GM23338 (cell line): ENCODE measurements at regions not wholly inside any gene's neighbourhood (a gene's known extent, or its start where the extent isn't known, plus 50 kb on each side); places are given as distances from the start of the nearest gene placed in this dataset.

Source experiments
- ATAC-seq: fragments of 200-7000 bp; cut with Tn5 transposase; 3 replicates; pipeline ENCODE4 v1.9.1; 2020
- DNase-seq: peaks from one replicate; pipeline ENCODE4 v3.0.0-alpha.2; 2015; ENCODE audit warnings: low spot score
- H2AFZ ChIP-seq: fragments of 200-600 bp; sonication (generic); 2 replicates; pipeline ENCODE4 v1.8.0; 2016; ENCODE audit warnings: antibody characterized with exemption, mild to moderate bottlenecking, moderate library complexity
- H3F3A ChIP-seq: fragments of 200-600 bp; sonication (generic); replicated peaks from 2 replicates; pipeline ENCODE4 v1.8.0; 2017; ENCODE audit warnings: antibody characterized with exemption, mixed run types, low read depth
- H3K27ac ChIP-seq: fragments of 200-600 bp; sonication (generic); 2 replicates; pipeline ENCODE4 v1.6.1; 2016; ENCODE audit warnings: low read depth
- H3K27me3 ChIP-seq: fragments of 200-600 bp; sonication (generic); 2 replicates; pipeline ENCODE4 v1.8.0; 2016; ENCODE audit warnings: mild to moderate bottlenecking, mixed run types, moderate library complexity; ENCODE audit not compliant: insufficient read depth
- H3K36me3 ChIP-seq: fragments of 200-600 bp; sonication (generic); 2 replicates; pipeline ENCODE4 v1.8.0; 2016; ENCODE audit warnings: mild to moderate bottlenecking; ENCODE audit not compliant: insufficient read depth
- H3K4me1 ChIP-seq: fragments of 200-600 bp; sonication (generic); 2 replicates; pipeline ENCODE4 v1.8.0; 2016; ENCODE audit warnings: mild to moderate bottlenecking, moderate library complexity; ENCODE audit not compliant: insufficient read depth
- H3K4me2 ChIP-seq: fragments of 200-600 bp; sonication (generic); 2 replicates; pipeline ENCODE4 v1.7.1; 2017; ENCODE audit warnings: mixed run types
- H3K4me3 ChIP-seq: fragments of 200-600 bp; sonication (generic); 2 replicates; pipeline ENCODE4 v1.6.1; 2016; ENCODE audit warnings: mixed run types
- H3K79me2 ChIP-seq: fragments of 200-600 bp; sonication (generic); replicated peaks from 2 replicates; pipeline ENCODE4 v1.8.0; 2017; ENCODE audit warnings: mild to moderate bottlenecking; ENCODE audit not compliant: insufficient read depth
- H3K9me2 ChIP-seq: fragments of 200-600 bp; sonication (generic); 2 replicates; pipeline ENCODE4 v1.8.0; 2017; ENCODE audit not compliant: insufficient read depth
- H4K20me1 ChIP-seq: fragments of 200-600 bp; sonication (generic); replicated peaks from 2 replicates; pipeline ENCODE4 v1.8.0; 2017; ENCODE audit warnings: mild to moderate bottlenecking; ENCODE audit not compliant: insufficient read depth
- H3K27ac Mint-ChIP-seq: 2 replicates; pipeline ENCODE4 v1.8.0; 2020; ENCODE audit warnings: inconsistent platforms, mild to moderate bottlenecking, moderate library complexity, mixed read lengths
- H3K27me3 Mint-ChIP-seq: 3 replicates; pipeline ENCODE4 v1.8.0; 2022; ENCODE audit warnings: low read depth, mild to moderate bottlenecking, moderate library complexity, mixed read lengths, inconsistent platforms; ENCODE audit not compliant: insufficient read depth, poor library complexity
- H3K36me3 Mint-ChIP-seq: 3 replicates; pipeline ENCODE4 v1.8.0; 2021; ENCODE audit warnings: low read depth, mild to moderate bottlenecking, inconsistent platforms, moderate library complexity, mixed read lengths
- H3K4me1 Mint-ChIP-seq: 3 replicates; pipeline ENCODE4 v1.8.0; 2020; ENCODE audit warnings: mild to moderate bottlenecking, inconsistent platforms, mixed read lengths
- H3K4me3 Mint-ChIP-seq: 3 replicates; pipeline ENCODE4 v1.8.0; 2021; ENCODE audit warnings: moderate library complexity, mild to moderate bottlenecking, inconsistent platforms, mixed read lengths
- H3K9me3 Mint-ChIP-seq: 3 replicates; pipeline ENCODE4 v1.8.0; 2020; ENCODE audit warnings: moderate library complexity, mild to moderate bottlenecking, inconsistent platforms, mixed read lengths
- CREB1 ChIP-seq: fragments of 250-450 bp; sonication (Bioruptor Pico); IDR thresholded peaks from 2 replicates; pipeline ENCODE4 v1.5.0; 2020; ENCODE audit warnings: low read depth, mild to moderate bottlenecking, moderate library complexity
- CTCF ChIP-seq, 2 experiments: fragments of 200-600 bp in 1 of 2; sonication (generic) in 1 of 2; conservative IDR thresholded peaks; 2 replicates each; pipeline versions ENCODE4 v1.5.1 to v1.6.1; 2016 to 2017; ENCODE audit warnings: antibody characterized with exemption in 2 of 2, low read depth in 2 of 2, mild to moderate bottlenecking in 2 of 2, moderate library complexity in 1 of 2
- ETS1 ChIP-seq: IDR thresholded peaks from 2 replicates; pipeline ENCODE4 v1.6.1; 2016; ENCODE audit warnings: antibody characterized with exemption
- EZH2 ChIP-seq: fragments of 200-600 bp; sonication (generic); IDR thresholded peaks from one replicate; pipeline ENCODE4 v1.8.0; 2017; ENCODE audit warnings: antibody characterized with exemption, mild to moderate bottlenecking, low read depth; ENCODE audit not compliant: unreplicated experiment
- EZH2phosphoT487 ChIP-seq: fragments of 200-600 bp; sonication (generic); IDR thresholded peaks from one replicate; pipeline ENCODE4 v1.8.1; 2018; ENCODE audit warnings: antibody characterized with exemption; ENCODE audit not compliant: unreplicated experiment
- JUNB ChIP-seq: IDR thresholded peaks from one replicate; pipeline ENCODE4 v1.6.1; 2016; ENCODE audit warnings: antibody characterized with exemption; ENCODE audit not compliant: unreplicated experiment
- POLR2AphosphoS5 ChIP-seq: IDR thresholded peaks from 2 replicates; pipeline ENCODE4 v1.6.1; 2016; ENCODE audit warnings: antibody characterized with exemption, low read depth
- REST ChIP-seq: IDR thresholded peaks from one replicate; pipeline ENCODE4 v1.6.1; 2018; ENCODE audit warnings: antibody characterized with exemption; ENCODE audit not compliant: unreplicated experiment
- STAT1 ChIP-seq: IDR thresholded peaks from one replicate; pipeline ENCODE4 v1.6.1; 2016; ENCODE audit warnings: antibody characterized with exemption; ENCODE audit not compliant: unreplicated experiment
- ZNF114 ChIP-seq: fragments of 250-450 bp; sonication (Bioruptor Pico); IDR thresholded peaks from 2 replicates; pipeline ENCODE4 v1.5.0; 2020; ENCODE audit warnings: mild to moderate bottlenecking, moderate library complexity
- ZNF331 ChIP-seq: fragments of 250-450 bp; sonication (Bioruptor Pico); IDR thresholded peaks from 2 replicates; pipeline ENCODE4 v1.5.0; 2020; ENCODE audit warnings: low read depth, mild to moderate bottlenecking, moderate library complexity

- Histone ChIP-seq H3K4me2 (no peak overlapping the region), H3K9me2 (no peaks in the 10 kb centered on the region), H3K79me2 (no peaks in the 10 kb centered on the region), H3K4me1 (no peaks in the 10 kb centered on the region), H3F3A (no peaks in the 10 kb centered on the region), H3K27ac (no peak overlapping the region), H3K27me3 (no peaks in the 10 kb centered on the region), H2AFZ (no peak overlapping the region), H3K36me3 (no peaks in the 10 kb centered on the region), H3K4me3 (no peak overlapping the region), H4K20me1 (no peaks in the 10 kb centered on the region)
- H3K27me3 Mint-ChIP-seq: peaks cover 4% of the 10 kb centered on the region
- TF ChIP-seq EZH2 (no peak), CTCF (conservative IDR thresholded peaks at IDR 0.05; ENCODE audit: low read depth in 2 of 2) (no peak), ZNF331 (CRISPR knock-in tag) (no peak), REST (no peak), CREB1 (CRISPR knock-in tag) (no peak), ETS1 (no peak), EZH2phosphoT487 (no peak), STAT1 (no peak)
- no peak overlapping the region for H3K4me3 Mint-ChIP-seq
- peaks cover 25% of the 10 kb centered on the region for H3K4me1 Mint-ChIP-seq
- H3K9me3 Mint-ChIP-seq: no peaks in the 10 kb centered on the region; the same call in 2 of the 3 replicates
- ATAC-seq (no peak), DNase-seq (no peak)
- no peak overlapping the region for H3K27ac Mint-ChIP-seq
- H3K36me3 Mint-ChIP-seq: no peaks in the 10 kb centered on the region
These were observed 116.1 kb upstream of the TLE3 start for GRCh38 chr15:70213794-70214193.

GRCh38 chr15:70212963-70213315 lies 115.2 kb upstream of the TLE3 start:
- TF ChIP-seq JUNB (no peak), STAT1 (no peak), ZNF114 (CRISPR knock-in tag) (no peak), CTCF (conservative IDR thresholded peaks at IDR 0.05; ENCODE audit: low read depth in 2 of 2) (no peak), REST (no peak), ZNF331 (CRISPR knock-in tag) (no peak), POLR2AphosphoS5 (no peak), EZH2 (no peak)
- H3K36me3 Mint-ChIP-seq: no peaks in the 10 kb centered on the region
- no peak overlapping the region for H3K4me3 ChIP-seq
- H3K4me1 Mint-ChIP-seq: peaks cover 25% of the 10 kb centered on the region
- H3K9me2 ChIP-seq: no peaks in the 10 kb centered on the region
- no peaks in the 10 kb centered on the region; the same call in 2 of the 3 replicates for H3K9me3 Mint-ChIP-seq
- no peaks in the 10 kb centered on the region for H3K27me3 ChIP-seq
- H3K4me3 Mint-ChIP-seq: no peak overlapping the region
- H3K27ac Mint-ChIP-seq: no peak overlapping the region
- no peaks in the 10 kb centered on the region for H4K20me1 ChIP-seq
- H3K79me2 ChIP-seq: no peaks in the 10 kb centered on the region
- no peak overlapping the region for H3K27ac ChIP-seq
- peaks cover 4% of the 10 kb centered on the region for H3K27me3 Mint-ChIP-seq
- H3K36me3 ChIP-seq: no peaks in the 10 kb centered on the region
- H3K4me1 ChIP-seq: no peaks in the 10 kb centered on the region
- H3F3A ChIP-seq: no peaks in the 10 kb centered on the region
- H3K4me2 ChIP-seq: no peak overlapping the region
- ATAC-seq (peak; percentile 40), DNase-seq (peak; percentile 46)
- H2AFZ ChIP-seq: no peak overlapping the region
